Stimulated activated memory B cell treated with anti-CD40 and anti-IgM and Interleukin-4, amounts not matched to agents 10 μg/mL and 1 μg/mL and 100 μg/mL, for 72 hours (primary cell): ENCODE measurements at regions not wholly inside any gene's neighbourhood (a gene's known extent, or its start where the extent isn't known, plus 50 kb on each side); places are given as distances from the start of the nearest gene placed in this dataset.

Experiments used
- ATAC-seq: fragments of 150-1000 bp; cut with Tn5 transposase; 2 replicates; pipeline ENCODE4 v1.10.0; 2021
- H3K27ac Mint-ChIP-seq: one replicate; pipeline ENCODE4 v1.8.0; 2022; ENCODE audit warnings: mild to moderate bottlenecking, mixed read lengths
- H3K27me3 Mint-ChIP-seq: one replicate; pipeline ENCODE4 v1.8.0; 2022; ENCODE audit warnings: mixed read lengths
- H3K36me3 Mint-ChIP-seq: one replicate; pipeline ENCODE4 v1.8.0; 2022; ENCODE audit warnings: mixed read lengths
- H3K4me1 Mint-ChIP-seq: one replicate; pipeline ENCODE4 v1.8.0; 2022; ENCODE audit warnings: mixed read lengths
- H3K4me3 Mint-ChIP-seq: one replicate; pipeline ENCODE4 v1.8.0; 2022; ENCODE audit warnings: mild to moderate bottlenecking, moderate library complexity, mixed read lengths
- H3K9me3 Mint-ChIP-seq: one replicate; pipeline ENCODE4 v1.8.0; 2022; ENCODE audit warnings: mixed read lengths

- no peaks in the 10 kb centered on the region for H3K27me3 Mint-ChIP-seq
- no peak overlapping the region for H3K27ac Mint-ChIP-seq
- H3K36me3 Mint-ChIP-seq = no peaks in the 10 kb centered on the region
- H3K9me3 Mint-ChIP-seq = peaks cover 4% of the 10 kb centered on the region
- no peak overlapping the region for H3K4me3 Mint-ChIP-seq
- ATAC-seq = no peak
- no peaks in the 10 kb centered on the region for H3K4me1 Mint-ChIP-seq
Measured at GRCh38 chr13:66068683-66069082, 1161.5 kb downstream of the PCDH9 start.

- H3K9me3 Mint-ChIP-seq = peaks cover 8% of the 10 kb centered on the region
- no peak overlapping the region for H3K27ac Mint-ChIP-seq
- H3K4me1 Mint-ChIP-seq = no peaks in the 10 kb centered on the region
- no peak overlapping the region for H3K4me3 Mint-ChIP-seq
- no peak for ATAC-seq
- H3K36me3 Mint-ChIP-seq = no peaks in the 10 kb centered on the region
- H3K27me3 Mint-ChIP-seq = no peaks in the 10 kb centered on the region
Measured at GRCh38 chr13:66048888-66049287, 1181.2 kb downstream of the PCDH9 start.

DNA sequence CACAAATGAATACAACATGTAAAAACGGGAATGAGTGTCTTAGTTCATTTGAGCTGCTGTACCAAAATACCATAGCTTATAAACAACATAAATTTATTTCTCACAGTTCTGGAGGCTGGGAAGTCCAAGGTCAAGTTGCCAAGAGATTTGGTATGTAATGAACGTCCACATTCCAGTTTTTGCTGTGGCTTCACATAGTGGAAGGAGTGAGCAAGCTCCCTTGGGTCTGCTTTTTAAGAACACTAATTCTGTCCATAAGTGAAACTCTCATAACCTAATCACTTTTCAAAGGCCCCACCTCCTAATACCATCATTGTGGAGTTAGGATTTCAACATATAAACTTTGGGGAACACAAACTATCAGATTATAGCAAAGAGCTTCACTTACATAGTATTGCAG, 1189.6 kb downstream of the PCDH9 start:
- Mint-ChIP-seq H3K9me3 (no peaks in the 10 kb centered on the region), H3K27ac (no peak overlapping the region), H3K4me1 (no peaks in the 10 kb centered on the region), H3K36me3 (no peaks in the 10 kb centered on the region), H3K27me3 (no peaks in the 10 kb centered on the region), H3K4me3 (no peak overlapping the region)
- ATAC-seq = no peak

DNA sequence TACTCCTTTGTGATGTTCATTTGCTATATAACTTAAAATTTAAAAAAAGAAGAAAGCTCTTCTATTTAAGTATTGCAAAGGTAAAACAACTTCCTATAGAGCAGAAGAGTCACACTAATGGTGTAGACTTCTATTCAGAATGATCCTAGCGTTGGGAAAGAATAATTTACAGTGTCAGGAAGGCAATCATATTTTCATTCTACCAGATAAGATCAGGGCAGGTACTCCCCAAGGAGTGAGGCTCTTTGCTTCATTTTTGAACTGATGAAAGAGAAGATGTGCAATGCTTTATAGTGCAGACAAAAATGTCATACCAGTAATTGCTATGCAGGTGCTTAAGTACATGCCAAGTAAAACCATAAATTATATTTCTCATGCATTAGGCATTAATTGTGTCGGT, 1193.0 kb downstream of the PCDH9 start:
- Mint-ChIP-seq H3K4me1 (no peaks in the 10 kb centered on the region), H3K36me3 (no peaks in the 10 kb centered on the region), H3K4me3 (no peak overlapping the region), H3K27ac (no peak overlapping the region), H3K27me3 (no peaks in the 10 kb centered on the region), H3K9me3 (no peaks in the 10 kb centered on the region)
- no peak for ATAC-seq

GRCh38 chr13:66036636-66037035, 1193.5 kb downstream of the PCDH9 start:
- Mint-ChIP-seq H3K9me3 (no peaks in the 10 kb centered on the region), H3K4me1 (no peaks in the 10 kb centered on the region), H3K36me3 (no peaks in the 10 kb centered on the region), H3K27ac (no peak overlapping the region), H3K4me3 (no peak overlapping the region), H3K27me3 (no peaks in the 10 kb centered on the region)
- ATAC-seq = no peak

GRCh38 chr13:66036024-66036614, 1194.0 kb downstream of the PCDH9 start:
- no peaks in the 10 kb centered on the region for H3K9me3 Mint-ChIP-seq
- H3K27ac Mint-ChIP-seq = no peak overlapping the region
- no peaks in the 10 kb centered on the region for H3K4me1 Mint-ChIP-seq
- ATAC-seq = no peak
- no peak overlapping the region for H3K4me3 Mint-ChIP-seq
- H3K27me3 Mint-ChIP-seq = no peaks in the 10 kb centered on the region
- no peaks in the 10 kb centered on the region for H3K36me3 Mint-ChIP-seq

- Mint-ChIP-seq H3K36me3 (no peaks in the 10 kb centered on the region), H3K27me3 (no peaks in the 10 kb centered on the region), H3K4me1 (no peaks in the 10 kb centered on the region), H3K9me3 (no peaks in the 10 kb centered on the region), H3K27ac (no peak overlapping the region), H3K4me3 (no peak overlapping the region)
- ATAC-seq = no peak
Measured at GRCh38 chr13:66033924-66034323, 1196.2 kb downstream of the PCDH9 start.

DNA sequence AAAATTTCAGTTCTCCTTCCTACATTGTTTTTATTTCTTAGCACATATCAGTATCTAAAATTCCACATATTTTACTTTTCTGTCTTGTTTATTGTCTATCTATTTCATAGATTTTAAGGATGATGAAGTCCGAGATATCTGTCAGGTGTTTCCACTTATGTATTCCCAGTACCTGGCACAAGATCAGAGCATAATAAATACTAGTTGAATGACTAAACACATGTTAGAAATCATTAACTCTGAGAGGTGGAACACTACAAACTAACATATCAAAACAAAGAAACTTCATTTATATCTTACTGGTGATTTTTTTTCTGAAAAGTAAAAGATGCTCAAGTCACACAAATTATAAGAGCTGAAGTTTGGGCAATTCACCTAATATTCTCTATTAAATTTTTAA, 1208.3 kb downstream of the PCDH9 start:
- no peaks in the 10 kb centered on the region for H3K36me3 Mint-ChIP-seq
- no peak overlapping the region for H3K27ac Mint-ChIP-seq
- H3K4me3 Mint-ChIP-seq = no peak overlapping the region
- no peak for ATAC-seq
- no peaks in the 10 kb centered on the region for H3K4me1 Mint-ChIP-seq
- no peaks in the 10 kb centered on the region for H3K9me3 Mint-ChIP-seq
- no peaks in the 10 kb centered on the region for H3K27me3 Mint-ChIP-seq

- Mint-ChIP-seq H3K4me3 (no peak overlapping the region), H3K36me3 (no peaks in the 10 kb centered on the region), H3K27ac (no peak overlapping the region), H3K9me3 (peaks cover 6% of the 10 kb centered on the region), H3K27me3 (no peaks in the 10 kb centered on the region), H3K4me1 (no peaks in the 10 kb centered on the region)
- ATAC-seq = no peak
Measured at GRCh38 chr13:66014771-66015170, 1215.4 kb downstream of the PCDH9 start.

GRCh38 chr13:66009241-66009640, 1220.9 kb downstream of the PCDH9 start:
- H3K27ac Mint-ChIP-seq = no peak overlapping the region
- ATAC-seq = no peak
- peaks cover 10% of the 10 kb centered on the region for H3K9me3 Mint-ChIP-seq
- no peaks in the 10 kb centered on the region for H3K4me1 Mint-ChIP-seq
- no peaks in the 10 kb centered on the region for H3K36me3 Mint-ChIP-seq
- no peak overlapping the region for H3K4me3 Mint-ChIP-seq
- no peaks in the 10 kb centered on the region for H3K27me3 Mint-ChIP-seq

DNA sequence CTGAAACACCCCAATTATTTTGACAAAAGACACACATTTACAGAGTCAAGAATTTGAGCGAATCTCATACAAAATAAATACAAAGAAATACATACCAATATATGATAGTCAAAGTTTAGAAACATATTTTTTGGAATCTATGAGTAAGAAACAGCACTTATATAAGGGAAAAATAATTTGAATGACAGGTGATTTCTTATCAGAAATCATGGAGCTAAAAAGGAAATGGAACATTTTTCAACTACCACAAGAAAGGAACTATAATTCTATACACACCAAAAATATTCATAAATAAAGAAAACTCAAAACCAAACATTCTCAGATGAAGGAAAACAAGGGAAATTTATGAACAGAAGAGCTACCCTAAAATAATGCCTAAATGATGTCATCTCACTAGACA, 1226.6 kb downstream of the PCDH9 start:
- H3K9me3 Mint-ChIP-seq = peaks cover 12% of the 10 kb centered on the region
- H3K4me3 Mint-ChIP-seq = no peak overlapping the region
- no peaks in the 10 kb centered on the region for H3K4me1 Mint-ChIP-seq
- H3K27ac Mint-ChIP-seq = no peak overlapping the region
- H3K27me3 Mint-ChIP-seq = no peaks in the 10 kb centered on the region
- no peaks in the 10 kb centered on the region for H3K36me3 Mint-ChIP-seq
- no peak for ATAC-seq

DNA sequence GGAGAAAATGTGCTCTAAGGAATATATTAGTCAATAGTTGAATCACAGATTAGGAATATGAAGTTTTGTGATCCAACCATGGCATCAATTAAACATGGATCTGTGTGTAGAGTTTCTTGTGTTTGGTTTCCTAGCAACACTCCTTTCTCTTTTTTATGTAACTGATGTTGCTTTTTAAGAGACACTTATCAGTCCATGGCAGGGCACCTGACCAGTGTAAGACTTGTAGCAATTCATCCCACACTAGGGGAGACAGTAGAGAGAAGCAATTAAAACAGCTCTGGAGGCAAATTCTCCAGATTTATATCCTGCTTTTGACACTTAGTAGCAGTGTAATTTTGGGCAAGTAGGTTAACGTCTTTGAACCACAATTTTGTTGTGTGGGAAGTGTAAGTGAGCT, 1229.0 kb downstream of the PCDH9 start:
- ATAC-seq = no peak
- H3K27ac Mint-ChIP-seq = no peak overlapping the region
- H3K36me3 Mint-ChIP-seq = no peaks in the 10 kb centered on the region
- H3K4me3 Mint-ChIP-seq = no peak overlapping the region
- H3K9me3 Mint-ChIP-seq = peaks cover 12% of the 10 kb centered on the region
- H3K4me1 Mint-ChIP-seq = no peaks in the 10 kb centered on the region
- H3K27me3 Mint-ChIP-seq = no peaks in the 10 kb centered on the region

GRCh38 chr13:65999411-65999810, 1230.7 kb downstream of the PCDH9 start:
- Mint-ChIP-seq H3K9me3 (peaks cover 9% of the 10 kb centered on the region), H3K4me1 (no peaks in the 10 kb centered on the region), H3K36me3 (no peaks in the 10 kb centered on the region), H3K27me3 (no peaks in the 10 kb centered on the region), H3K4me3 (no peak overlapping the region), H3K27ac (no peak overlapping the region)
- ATAC-seq = no peak

DNA sequence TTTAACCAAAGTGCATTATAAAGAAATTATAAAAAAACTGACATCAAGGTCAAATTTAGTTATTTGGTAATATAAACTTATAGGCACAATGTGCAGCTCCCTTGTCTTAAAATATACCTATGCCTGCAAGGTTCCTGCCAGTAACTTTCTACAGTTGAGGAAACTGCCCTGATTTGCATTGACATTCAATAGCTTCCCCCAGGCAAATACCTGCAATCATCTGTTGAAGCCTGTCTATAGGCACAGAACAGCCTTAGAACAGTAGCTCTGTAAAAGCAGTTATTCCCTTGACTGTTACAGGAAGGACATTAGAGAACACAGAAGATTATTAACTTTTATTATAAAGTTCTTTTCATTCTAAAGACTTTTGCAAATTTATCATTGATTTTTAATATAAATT, 1239.5 kb downstream of the PCDH9 start:
- ATAC-seq = no peak
- no peaks in the 10 kb centered on the region for H3K27me3 Mint-ChIP-seq
- H3K27ac Mint-ChIP-seq = no peak overlapping the region
- no peak overlapping the region for H3K4me3 Mint-ChIP-seq
- H3K9me3 Mint-ChIP-seq = no peaks in the 10 kb centered on the region
- H3K36me3 Mint-ChIP-seq = no peaks in the 10 kb centered on the region
- no peaks in the 10 kb centered on the region for H3K4me1 Mint-ChIP-seq

GRCh38 chr13:65985612-65986011, 1244.5 kb downstream of the PCDH9 start:
- Mint-ChIP-seq H3K27ac (no peak overlapping the region), H3K27me3 (no peaks in the 10 kb centered on the region), H3K4me1 (no peaks in the 10 kb centered on the region), H3K9me3 (no peaks in the 10 kb centered on the region), H3K36me3 (no peaks in the 10 kb centered on the region), H3K4me3 (no peak overlapping the region)
- no peak for ATAC-seq

GRCh38 chr13:65977525-65977924, 1252.6 kb downstream of the PCDH9 start:
- no peaks in the 10 kb centered on the region for H3K36me3 Mint-ChIP-seq
- no peaks in the 10 kb centered on the region for H3K4me1 Mint-ChIP-seq
- ATAC-seq = no peak
- H3K27ac Mint-ChIP-seq = no peak overlapping the region
- H3K4me3 Mint-ChIP-seq = no peak overlapping the region
- H3K27me3 Mint-ChIP-seq = no peaks in the 10 kb centered on the region
- H3K9me3 Mint-ChIP-seq = peaks cover 16% of the 10 kb centered on the region

GRCh38 chr13:65971541-65971940, 1258.6 kb downstream of the PCDH9 start:
- Mint-ChIP-seq H3K36me3 (no peaks in the 10 kb centered on the region), H3K4me1 (no peaks in the 10 kb centered on the region), H3K27ac (no peak overlapping the region), H3K4me3 (no peak overlapping the region), H3K9me3 (peaks cover 14% of the 10 kb centered on the region), H3K27me3 (no peaks in the 10 kb centered on the region)
- no peak for ATAC-seq
